Keratinocyte (primary cell): ENCODE measurements at regions not wholly inside any gene's neighbourhood (a gene's known extent, or its start where the extent isn't known, plus 50 kb on each side); places are given as distances from the start of the nearest gene placed in this dataset.

Experiments
- DNase-seq: peaks from one replicate; pipeline ENCODE4 v3.0.0-alpha.2; 2011; ENCODE audit warnings: low read depth, missing footprints, low spot score
- FAIRE-seq: peaks from 2 replicates; lab custom pipeline; 2011; peaks lifted over from hg19 to GRCh38; lab: Jason Lieb, UNC
- H2AFZ ChIP-seq: 2 replicates; pipeline ENCODE4 v1.6.0; 2012; ENCODE audit warnings: low read length, control low read depth, inconsistent platforms; ENCODE audit not compliant: control insufficient read depth
- H3K27ac ChIP-seq: 2 replicates; pipeline ENCODE4 v1.5.1; 2011; ENCODE audit warnings: low read length; ENCODE audit not compliant: control insufficient read depth, insufficient read depth
- H3K27me3 ChIP-seq: 3 replicates; pipeline ENCODE4 v1.6.0; 2011; ENCODE audit warnings: low read length; ENCODE audit not compliant: control insufficient read depth, insufficient read depth; ENCODE audit errors: extremely low read depth
- H3K36me3 ChIP-seq, 2 experiments: 2 replicates in 1 of 2; 3 replicates in 1 of 2; pipeline ENCODE4 v1.5.1; 2011; ENCODE audit warnings: low read length in 2 of 2, mild to moderate bottlenecking in 1 of 2; ENCODE audit not compliant: control insufficient read depth in 2 of 2, insufficient read depth in 2 of 2; ENCODE audit errors: extremely low read depth in 1 of 2
- H3K4me1 ChIP-seq: 3 replicates; pipeline ENCODE4 v1.5.1; 2011; ENCODE audit warnings: low read length; ENCODE audit not compliant: control insufficient read depth, insufficient read depth; ENCODE audit errors: extremely low read depth
- H3K4me2 ChIP-seq: 3 replicates; pipeline ENCODE4 v1.6.0; 2011; ENCODE audit warnings: low read depth, low read length; ENCODE audit not compliant: control insufficient read depth, insufficient read depth; ENCODE audit errors: extremely low read depth
- H3K4me3 ChIP-seq, 3 experiments: fragments of 200-600 bp in 1 of 3; sonication (generic) in 1 of 3; 2 replicates in 2 of 3; 3 replicates in 1 of 3; pipeline ENCODE4 v1.5.1; 2011 to 2016; ENCODE audit warnings: low read length in 3 of 3, mild to moderate bottlenecking in 3 of 3, control low read depth in 2 of 3, inconsistent platforms in 1 of 3, low read depth in 1 of 3, mixed read lengths in 1 of 3, mixed run types in 1 of 3, moderate library complexity in 1 of 3; ENCODE audit not compliant: control insufficient read depth in 2 of 3, insufficient read depth in 2 of 3; ENCODE audit errors: extremely low read depth in 1 of 3
- H3K79me2 ChIP-seq: 2 replicates; pipeline ENCODE4 v1.6.0; 2012; ENCODE audit warnings: low read length; ENCODE audit not compliant: control insufficient read depth, insufficient read depth
- H3K9ac ChIP-seq: 3 replicates; pipeline ENCODE4 v1.6.0; 2011; ENCODE audit warnings: low read length; ENCODE audit not compliant: control insufficient read depth, insufficient read depth; ENCODE audit errors: extremely low read depth
- H3K9me1 ChIP-seq: 3 replicates; pipeline ENCODE4 v1.6.0; 2011; ENCODE audit warnings: low read length; ENCODE audit not compliant: control insufficient read depth, insufficient read depth; ENCODE audit errors: extremely low read depth
- H3K9me3 ChIP-seq: 2 replicates; pipeline ENCODE4 v1.5.1; 2012; ENCODE audit warnings: low read depth, low read length; ENCODE audit not compliant: control insufficient read depth
- H4K20me1 ChIP-seq: 3 replicates; pipeline ENCODE4 v1.6.0; 2011; ENCODE audit warnings: low read length; ENCODE audit not compliant: control insufficient read depth, insufficient read depth; ENCODE audit errors: extremely low read depth
- CTCF ChIP-seq, 3 experiments: IDR thresholded peaks in 1 of 3; conservative IDR thresholded peaks in 1 of 3; optimal IDR thresholded peaks in 1 of 3; 2 replicates in 2 of 3; 3 replicates in 1 of 3; pipeline versions ENCODE3 to v1.5.1; 2011; ENCODE audit warnings: low read length in 3 of 3, mild to moderate bottlenecking in 3 of 3, moderate library complexity in 2 of 3, control low read depth in 1 of 3, inconsistent platforms in 1 of 3; ENCODE audit not compliant: insufficient read depth in 2 of 3; ENCODE audit errors: extremely low read depth in 1 of 3
- EZH2 ChIP-seq: IDR thresholded peaks from one replicate; pipeline ENCODE4 v1.6.1; 2012; ENCODE audit warnings: inconsistent platforms, mild to moderate bottlenecking, low read length, moderate library complexity
- dilution Hi-C: fragments of 300-500 bp; cut with MboI; formaldehyde crosslinking; loops from one replicate; pipeline ENCODE4 v1.7.0; 2020; ENCODE audit warnings: low sequenced_read_pairs; ENCODE audit not compliant: extremely low pct_ligation_motif_present

- no peaks in the 10 kb centered on the region for H3K9me1 ChIP-seq
- H3K27me3 ChIP-seq = peaks cover 25% of the 10 kb centered on the region
- no peaks in the 10 kb centered on the region for H3K4me1 ChIP-seq
- no peaks in the 10 kb centered on the region for H3K9me3 ChIP-seq
- no peak overlapping the region for H2AFZ ChIP-seq
- TF ChIP-seq EZH2 = no peak
- no peak for TF ChIP-seq CTCF (optimal IDR thresholded peaks at IDR 0.05 in 1 of 3, IDR thresholded peaks at IDR 0.05 in 1 of 3, conservative IDR thresholded peaks at IDR 0.05 in 1 of 3; ENCODE audit: extremely low read depth in 1 of 3, insufficient read depth in 2 of 3, low read length in 3 of 3)
- dilution Hi-C loops = no loop called here
- no peaks in the 10 kb centered on the region for H3K79me2 ChIP-seq
- no peak overlapping the region for H3K4me3 ChIP-seq
- H3K4me2 ChIP-seq = no peak overlapping the region
- DNase-seq (no peak), FAIRE-seq (no peak)
- no peak overlapping the region for H3K27ac ChIP-seq
- no peaks in the 10 kb centered on the region for H4K20me1 ChIP-seq
- no peak overlapping the region for H3K9ac ChIP-seq
- H3K36me3 ChIP-seq = no peaks in the 10 kb centered on the region
Observed at GRCh38 chr22:44582016-44582415, 84.0 kb upstream of the RTL6 start.

- dilution Hi-C loops = no loop called here
- Histone ChIP-seq H3K9me3 (no peaks in the 10 kb centered on the region), H3K9ac (no peak overlapping the region), H2AFZ (no peak overlapping the region), H3K27me3 (peaks cover 24% of the 10 kb centered on the region), H3K9me1 (no peaks in the 10 kb centered on the region), H3K36me3 (no peaks in the 10 kb centered on the region), H3K4me2 (no peak overlapping the region), H3K4me1 (no peaks in the 10 kb centered on the region), H4K20me1 (no peaks in the 10 kb centered on the region), H3K4me3 (no peak overlapping the region), H3K27ac (no peak overlapping the region), H3K79me2 (no peaks in the 10 kb centered on the region)
- DNase-seq (no peak), FAIRE-seq (no peak)
- TF ChIP-seq CTCF (optimal IDR thresholded peaks at IDR 0.05 in 1 of 3, IDR thresholded peaks at IDR 0.05 in 1 of 3, conservative IDR thresholded peaks at IDR 0.05 in 1 of 3; ENCODE audit: extremely low read depth in 1 of 3, insufficient read depth in 2 of 3, low read length in 3 of 3) = no peak
- TF ChIP-seq EZH2 = no peak
Observed at GRCh38 chr22:44581096-44581435, 83.0 kb upstream of the RTL6 start.
